Stimulated activated effector memory CD8-positive, alpha-beta T cell treated with anti-CD3 and anti-CD28 coated beads, Interleukin-12 subunit alpha, Interleukin-12 subunit beta, amount 100 ng/mL, for 72 hours (primary cell): ENCODE measurements at regions not wholly inside any gene's neighbourhood (a gene's known extent, or its start where the extent isn't known, plus 50 kb on each side); places are given as distances from the start of the nearest gene placed in this dataset.

Source experiments
- ATAC-seq: fragments of 150-1000 bp; cut with Tn5 transposase; 2 replicates; pipeline ENCODE4 v1.10.0; 2021
- DNase-seq, 2 donors: peaks; one replicate each; pipeline ENCODE4 v3.0.0; 2021 to 2022; ENCODE audit warnings: low spot score in 2 of 2
- H3K27ac Mint-ChIP-seq: one replicate; pipeline ENCODE4 v1.8.0; 2022; ENCODE audit warnings: mild to moderate bottlenecking, mixed read lengths
- H3K36me3 Mint-ChIP-seq: one replicate; pipeline ENCODE4 v1.8.0; 2022; ENCODE audit warnings: mild to moderate bottlenecking, mixed read lengths
- H3K4me1 Mint-ChIP-seq: one replicate; pipeline ENCODE4 v1.8.0; 2022; ENCODE audit warnings: mixed read lengths
- H3K4me3 Mint-ChIP-seq: one replicate; pipeline ENCODE4 v1.8.0; 2022; ENCODE audit warnings: mild to moderate bottlenecking, mixed read lengths
- H3K9me3 Mint-ChIP-seq: one replicate; pipeline ENCODE4 v1.8.0; 2022; ENCODE audit warnings: mixed read lengths

DNA sequence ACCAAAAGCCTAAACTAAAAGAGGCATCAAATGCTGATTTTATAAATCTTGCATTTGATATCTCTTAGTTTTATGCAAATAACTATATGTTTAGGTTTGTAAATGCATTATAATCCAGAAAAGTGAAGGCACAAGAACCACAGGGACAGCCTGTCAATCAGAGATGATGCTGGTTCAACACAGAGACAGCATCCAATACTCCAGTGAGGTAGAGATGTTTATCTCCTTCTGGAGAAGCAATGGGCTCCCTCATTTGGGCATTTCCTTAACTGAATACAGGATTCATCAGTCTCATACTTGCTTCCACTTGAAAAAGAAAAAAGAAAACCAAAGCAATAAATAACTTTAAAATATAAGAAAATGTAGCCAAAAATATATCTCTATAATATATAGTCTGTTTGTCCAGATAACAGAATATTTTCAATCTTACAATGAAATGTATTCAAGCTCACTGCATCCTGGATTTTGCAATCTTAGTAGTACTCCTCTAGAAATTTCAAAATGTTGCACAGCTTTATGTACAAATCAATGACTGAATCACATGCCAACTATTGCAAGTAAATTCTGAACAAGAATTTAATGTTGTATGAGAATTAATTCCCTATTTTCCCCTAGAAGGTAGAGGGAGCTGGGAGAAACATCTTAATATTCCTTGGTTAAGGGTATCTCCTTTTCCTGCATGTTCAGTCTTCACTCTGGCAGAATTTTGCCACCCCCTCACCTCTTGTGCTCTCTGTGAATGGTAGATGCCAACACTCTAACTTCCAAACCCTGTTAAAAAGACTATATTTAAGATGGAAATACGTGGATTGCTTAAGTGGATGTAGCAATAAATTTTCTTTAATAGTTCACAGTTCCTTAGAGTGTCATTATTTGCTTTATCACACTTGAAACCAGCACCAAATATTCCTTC, 191.1 kb upstream of the GAS1 start:
- no peaks in the 10 kb centered on the region for H3K9me3 Mint-ChIP-seq
- DNase-seq, result no peak
- ATAC-seq, result no peak
- H3K36me3 Mint-ChIP-seq, result no peaks in the 10 kb centered on the region
- no peak overlapping the region for H3K27ac Mint-ChIP-seq
- no peaks in the 10 kb centered on the region for H3K4me1 Mint-ChIP-seq
- H3K4me3 Mint-ChIP-seq, result no peak overlapping the region

GRCh38 chr9:87139099-87139730, 191.9 kb upstream of the GAS1 start:
- Mint-ChIP-seq H3K27ac (no peak overlapping the region), H3K9me3 (no peaks in the 10 kb centered on the region), H3K4me1 (no peaks in the 10 kb centered on the region), H3K4me3 (no peak overlapping the region), H3K36me3 (no peaks in the 10 kb centered on the region)
- DNase-seq, result no peak
- ATAC-seq, result no peak

GRCh38 chr9:87140142-87140541, 192.8 kb upstream of the GAS1 start:
- no peaks in the 10 kb centered on the region for H3K9me3 Mint-ChIP-seq
- H3K36me3 Mint-ChIP-seq, result no peaks in the 10 kb centered on the region
- H3K27ac Mint-ChIP-seq, result no peak overlapping the region
- no peaks in the 10 kb centered on the region for H3K4me1 Mint-ChIP-seq
- DNase-seq (no peak), ATAC-seq (no peak)
- H3K4me3 Mint-ChIP-seq, result no peak overlapping the region

DNA sequence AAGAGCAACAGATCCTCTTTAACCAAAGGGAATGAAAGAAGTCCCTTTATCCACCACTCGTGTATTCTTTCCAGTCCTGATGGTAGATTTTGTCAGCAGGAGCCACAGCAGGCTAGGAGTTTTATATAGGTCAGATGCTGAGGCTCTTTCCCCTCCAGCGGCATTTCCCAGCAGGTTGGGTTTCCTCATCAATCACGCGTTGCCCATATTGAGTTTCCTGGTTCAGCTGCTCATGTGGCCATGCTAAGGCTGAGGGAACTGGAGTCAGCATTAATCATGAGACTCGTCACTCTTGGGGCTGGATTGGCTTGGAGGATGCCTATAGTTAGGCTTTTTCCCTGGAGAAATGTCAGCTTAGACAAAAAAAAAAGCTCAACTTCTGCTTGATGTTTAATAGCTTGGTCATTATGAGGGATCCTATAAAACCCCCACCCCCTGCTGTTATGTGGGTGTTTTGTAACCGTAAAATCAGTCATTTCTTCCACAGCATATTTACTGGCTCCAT, 193.4 kb upstream of the GAS1 start:
- ATAC-seq, result no peak
- Mint-ChIP-seq H3K4me3 (no peak overlapping the region), H3K9me3 (peaks cover 4% of the 10 kb centered on the region), H3K4me1 (no peaks in the 10 kb centered on the region), H3K36me3 (no peaks in the 10 kb centered on the region), H3K27ac (no peak overlapping the region)
- no peak for DNase-seq

- peaks cover 4% of the 10 kb centered on the region for H3K9me3 Mint-ChIP-seq
- H3K4me1 Mint-ChIP-seq, result no peaks in the 10 kb centered on the region
- DNase-seq (no peak), ATAC-seq (no peak)
- H3K27ac Mint-ChIP-seq, result no peak overlapping the region
- H3K36me3 Mint-ChIP-seq, result no peaks in the 10 kb centered on the region
- no peak overlapping the region for H3K4me3 Mint-ChIP-seq
These were observed 193.8 kb upstream of the GAS1 start for GRCh38 chr9:87141124-87141523.

DNA sequence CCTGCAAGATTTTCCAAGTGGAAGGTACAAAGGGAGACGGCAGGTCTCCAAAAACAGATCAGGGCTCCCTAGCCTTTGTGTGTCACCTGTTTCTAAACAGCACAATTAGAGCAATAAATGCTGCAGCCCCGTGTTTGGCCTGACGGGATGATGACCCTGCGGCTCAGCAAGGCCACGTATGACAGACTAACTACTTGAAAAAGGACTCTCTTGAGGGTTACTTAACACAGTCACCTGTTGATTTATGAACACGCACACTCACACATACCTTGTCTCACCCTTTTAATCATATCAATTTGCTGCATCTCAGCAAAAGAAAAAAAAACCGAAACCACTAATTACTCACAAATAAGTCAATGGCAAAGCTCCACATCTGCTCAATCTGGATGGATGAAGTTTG, 199.6 kb upstream of the GAS1 start:
- Mint-ChIP-seq H3K36me3 (no peaks in the 10 kb centered on the region), H3K27ac (no peak overlapping the region), H3K4me3 (no peak overlapping the region), H3K9me3 (peaks cover 4% of the 10 kb centered on the region), H3K4me1 (peaks cover 6% of the 10 kb centered on the region)
- no peak for ATAC-seq
- DNase-seq, result no peak

- no peak for ATAC-seq
- Mint-ChIP-seq H3K9me3 (peaks cover 4% of the 10 kb centered on the region), H3K4me3 (peak overlapping the region; percentile 64), H3K27ac (no peak overlapping the region), H3K4me1 (peaks cover 6% of the 10 kb centered on the region), H3K36me3 (no peaks in the 10 kb centered on the region)
- DNase-seq, result no peak
These were observed 200.5 kb upstream of the GAS1 start for GRCh38 chr9:87147839-87148238.

DNA sequence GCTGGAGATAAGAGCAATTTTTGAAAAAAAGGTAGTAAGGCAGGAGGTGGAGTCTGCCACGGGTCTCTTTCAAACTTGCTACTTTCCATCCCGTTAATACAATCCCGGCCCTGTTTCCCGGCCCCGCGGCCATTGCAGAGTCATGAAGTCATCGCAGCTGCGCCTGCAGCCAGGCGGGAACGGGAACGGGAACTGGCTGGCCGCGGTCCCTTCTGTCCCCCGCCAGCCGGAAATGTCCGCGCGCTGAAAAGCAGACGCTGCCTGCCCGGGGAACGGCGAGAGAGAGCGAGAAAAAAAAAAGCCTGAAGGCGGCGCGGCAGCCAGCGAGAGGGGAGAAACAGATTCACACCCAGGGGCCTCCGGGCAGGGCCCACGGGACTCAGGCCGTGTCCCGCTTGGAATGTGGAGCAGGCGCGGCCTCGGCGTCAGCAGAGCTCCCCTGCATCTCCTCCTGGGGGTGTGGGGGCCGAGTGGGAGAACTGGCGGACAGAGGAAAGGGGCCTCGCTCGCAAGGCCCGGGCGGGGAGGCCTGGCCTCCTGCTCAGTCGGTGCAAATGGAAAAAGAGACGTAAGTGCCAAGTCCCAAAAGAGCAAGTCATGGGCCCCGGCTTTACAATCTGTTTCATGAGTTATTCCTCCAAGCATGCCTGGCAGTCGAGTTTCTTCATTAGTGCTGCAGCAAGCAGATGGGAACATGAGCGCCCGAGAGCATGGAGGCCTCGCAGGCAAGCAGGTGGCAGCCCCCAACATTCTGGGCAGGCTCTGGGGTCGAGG, 201.2 kb upstream of the GAS1 start:
- Mint-ChIP-seq H3K36me3 (no peaks in the 10 kb centered on the region), H3K4me1 (peaks cover 6% of the 10 kb centered on the region), H3K9me3 (peaks cover 4% of the 10 kb centered on the region), H3K4me3 (peak overlapping the region; percentile 64), H3K27ac (no peak overlapping the region)
- DNase-seq (no peak), ATAC-seq (no peak)

- no peak overlapping the region for H3K4me3 Mint-ChIP-seq
- ATAC-seq, result no peak
These were observed 202.5 kb upstream of the GAS1 start for GRCh38 chr9:87149799-87150198.

GRCh38 chr9:87152256-87152655, 204.9 kb upstream of the GAS1 start:
- Mint-ChIP-seq H3K27ac (no peak overlapping the region), H3K9me3 (no peaks in the 10 kb centered on the region), H3K4me3 (no peak overlapping the region), H3K36me3 (no peaks in the 10 kb centered on the region), H3K4me1 (peaks cover 6% of the 10 kb centered on the region)
- DNase-seq (no peak), ATAC-seq (no peak)

More at GRCh38 chr9:87149799-87150198, 202.5 kb upstream of the GAS1 start:
- Mint-ChIP-seq H3K36me3 (no peaks in the 10 kb centered on the region), H3K9me3 (peaks cover 4% of the 10 kb centered on the region), H3K27ac (no peak overlapping the region), H3K4me1 (peaks cover 6% of the 10 kb centered on the region)
- no peak for DNase-seq

DNA sequence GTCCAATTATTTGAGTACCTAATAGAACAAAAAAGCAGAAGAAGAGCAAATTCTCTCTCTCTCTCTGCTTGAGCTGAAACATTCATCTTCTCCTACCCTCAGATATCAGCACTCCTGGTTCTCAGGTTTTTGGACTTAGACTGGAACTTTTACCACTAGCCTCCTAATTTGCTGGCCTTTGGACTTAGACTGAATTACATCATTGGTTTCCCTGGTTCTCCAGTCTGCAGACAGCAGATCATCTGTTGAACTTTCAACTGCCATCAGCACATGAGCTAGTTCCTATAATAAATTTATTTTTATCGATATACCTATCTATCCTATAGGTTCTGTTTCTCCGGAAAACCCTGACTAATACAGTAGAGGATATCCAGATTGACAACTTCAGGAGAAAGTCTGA, 208.9 kb upstream of the GAS1 start:
- Mint-ChIP-seq H3K9me3 (no peaks in the 10 kb centered on the region), H3K4me3 (no peak overlapping the region), H3K4me1 (no peaks in the 10 kb centered on the region), H3K36me3 (no peaks in the 10 kb centered on the region), H3K27ac (no peak overlapping the region)
- DNase-seq (no peak), ATAC-seq (no peak)

GRCh38 chr9:87157366-87158031, 210.2 kb upstream of the GAS1 start:
- no peaks in the 10 kb centered on the region for H3K4me1 Mint-ChIP-seq
- H3K4me3 Mint-ChIP-seq, result no peak overlapping the region
- no peak for DNase-seq
- ATAC-seq, result no peak
- H3K9me3 Mint-ChIP-seq, result no peaks in the 10 kb centered on the region
- no peaks in the 10 kb centered on the region for H3K36me3 Mint-ChIP-seq
- H3K27ac Mint-ChIP-seq, result no peak overlapping the region

GRCh38 chr9:87158765-87159164, 211.5 kb upstream of the GAS1 start:
- Mint-ChIP-seq H3K4me3 (no peak overlapping the region), H3K36me3 (no peaks in the 10 kb centered on the region), H3K9me3 (no peaks in the 10 kb centered on the region), H3K4me1 (no peaks in the 10 kb centered on the region), H3K27ac (no peak overlapping the region)
- no peak for DNase-seq
- no peak for ATAC-seq

DNA sequence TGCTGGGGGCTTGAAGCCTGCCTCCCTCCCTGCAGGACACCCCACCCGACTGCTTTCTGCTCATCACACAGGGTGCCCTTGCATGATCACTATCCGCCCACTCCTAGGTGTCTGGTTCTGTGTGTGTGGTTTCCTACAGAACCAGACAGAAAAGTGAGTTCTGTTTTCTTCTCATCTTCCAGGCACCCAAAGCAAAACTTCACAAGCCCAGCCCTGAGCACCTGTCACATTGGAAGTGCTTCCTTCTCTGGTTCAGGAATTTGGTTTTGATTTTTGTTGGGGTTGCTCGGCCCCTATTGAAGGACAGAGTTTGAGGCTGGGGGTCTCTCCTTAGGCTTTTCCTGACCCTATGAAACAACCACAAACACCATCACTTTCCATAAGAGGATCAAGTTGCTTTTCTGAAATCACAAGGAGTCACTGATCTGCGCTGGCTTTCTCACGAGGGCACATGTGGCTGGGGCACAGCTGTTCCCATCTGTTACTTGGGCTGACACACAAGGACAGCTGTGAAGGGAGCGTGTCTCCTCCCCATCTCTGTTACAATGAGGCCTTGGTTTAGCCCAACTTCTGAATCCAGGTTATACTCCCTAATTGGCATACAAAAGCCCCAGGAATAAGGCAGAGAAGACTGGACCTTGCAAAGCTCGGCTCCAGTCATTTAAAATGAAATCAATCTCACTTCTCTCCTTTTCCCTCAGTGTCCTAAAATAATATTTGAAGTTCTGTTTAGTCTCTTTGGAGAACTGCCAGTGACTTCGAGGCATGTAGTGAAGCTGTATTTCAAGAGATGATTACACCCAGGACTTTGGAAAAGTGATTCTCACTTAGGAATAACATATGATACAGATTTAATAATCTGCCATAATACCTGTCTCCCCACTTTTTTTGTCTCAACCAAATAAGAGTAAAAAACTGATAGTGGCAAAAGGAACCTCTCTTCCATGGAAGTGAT, 213.1 kb upstream of the GAS1 start:
- H3K36me3 Mint-ChIP-seq, result no peaks in the 10 kb centered on the region
- no peak for ATAC-seq
- no peak overlapping the region for H3K27ac Mint-ChIP-seq
- DNase-seq, result no peak
- no peaks in the 10 kb centered on the region for H3K9me3 Mint-ChIP-seq
- H3K4me1 Mint-ChIP-seq, result no peaks in the 10 kb centered on the region
- H3K4me3 Mint-ChIP-seq, result no peak overlapping the region
